ENCODE measurements at regions not wholly inside any gene's neighbourhood (a gene's known extent, or its start where the extent isn't known, plus 50 kb on each side); places are given as distances from the start of the nearest gene placed in this dataset.
"Not testable (repeated sequence)": the region's sequence is repeated elsewhere in the genome, so short reads cannot be mapped to it uniquely, and the experiment has no call there.

DNA sequence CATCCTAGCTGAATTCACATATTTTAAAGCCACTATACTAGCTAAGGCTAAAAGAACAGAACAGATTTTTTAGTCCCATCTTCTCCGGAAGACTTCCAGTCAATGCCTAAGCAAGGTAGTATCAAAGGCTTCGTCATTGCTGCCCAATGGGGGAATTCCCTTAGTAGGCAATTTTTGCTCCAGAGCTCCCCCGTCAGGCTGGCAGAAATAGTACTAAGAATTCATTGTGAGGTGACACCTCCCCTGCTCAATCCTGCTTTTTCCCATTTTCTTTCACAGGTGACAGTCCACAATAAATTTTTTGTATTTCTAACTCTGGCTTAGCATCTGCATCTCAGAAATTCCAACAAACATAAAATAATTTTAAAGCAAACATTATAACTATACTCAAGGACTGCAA is 52.8 kb upstream of the SRSF6 start:
- peak; percentile 46 for DNase-seq (ENCODE audit: low read depth)

- not testable (repeated sequence) for DNase-seq (ENCODE audit: low read depth)
Measured at GRCh38 chr20:43400882-43401281, 56.8 kb upstream of the SRSF6 start.

DNA sequence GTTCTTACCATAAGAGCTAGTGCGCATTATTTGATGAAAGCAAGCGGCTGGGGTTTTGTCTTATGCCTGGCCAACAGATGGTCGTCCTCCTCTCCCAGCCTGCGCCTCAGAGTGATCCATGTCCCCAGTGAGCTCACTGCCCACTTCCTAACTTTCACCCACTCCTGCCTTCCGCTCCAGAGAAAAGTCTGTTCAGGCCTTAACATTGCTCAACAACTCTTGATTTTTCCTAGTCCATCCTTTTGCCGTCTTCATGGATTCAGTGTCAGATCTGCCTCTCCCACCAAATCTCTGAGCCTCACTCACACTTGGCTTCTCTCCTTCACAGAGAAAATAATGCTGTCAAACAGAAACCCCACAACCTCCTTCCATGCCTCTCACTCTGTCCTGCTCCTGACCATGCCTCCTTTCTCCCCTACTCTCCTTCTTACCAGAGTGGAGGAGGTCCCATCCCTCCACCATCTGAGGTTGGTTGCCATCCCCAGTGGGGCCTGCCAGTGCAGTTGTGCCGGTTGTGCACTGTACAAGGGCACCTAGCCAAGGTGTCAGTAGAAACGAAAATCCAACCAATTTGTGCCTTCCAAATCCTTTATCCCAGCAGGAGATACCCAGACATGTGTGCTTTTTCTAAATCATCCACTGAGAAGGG is 58.9 kb upstream of the SRSF6 start:
- DNase-seq (ENCODE audit: low read depth), result no peak

DNA sequence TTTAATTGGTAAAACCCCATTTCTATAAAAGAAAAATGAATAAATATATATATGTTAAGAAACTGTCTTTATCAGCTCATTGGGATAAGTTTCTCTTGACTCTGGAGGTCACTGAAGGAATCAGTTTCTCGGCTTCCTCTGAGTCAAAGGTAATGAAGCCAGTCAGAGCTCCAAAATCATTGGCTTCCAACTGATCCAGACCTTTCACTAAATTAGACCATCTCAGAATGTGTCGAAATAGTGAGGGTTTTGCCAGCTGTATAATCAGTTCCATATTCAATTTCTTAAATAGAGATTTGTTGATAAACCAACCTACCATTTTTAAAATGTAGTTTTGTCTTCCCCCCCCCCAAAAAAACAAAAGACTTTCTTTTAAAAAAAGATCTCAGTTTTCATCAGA is 60.5 kb upstream of the SRSF6 start:
- DNase-seq (ENCODE audit: low read depth), result no peak

GRCh38 chr20:43393052-43393451 is 64.6 kb upstream of the SRSF6 start:
- no peak for DNase-seq (ENCODE audit: low read depth)

DNA sequence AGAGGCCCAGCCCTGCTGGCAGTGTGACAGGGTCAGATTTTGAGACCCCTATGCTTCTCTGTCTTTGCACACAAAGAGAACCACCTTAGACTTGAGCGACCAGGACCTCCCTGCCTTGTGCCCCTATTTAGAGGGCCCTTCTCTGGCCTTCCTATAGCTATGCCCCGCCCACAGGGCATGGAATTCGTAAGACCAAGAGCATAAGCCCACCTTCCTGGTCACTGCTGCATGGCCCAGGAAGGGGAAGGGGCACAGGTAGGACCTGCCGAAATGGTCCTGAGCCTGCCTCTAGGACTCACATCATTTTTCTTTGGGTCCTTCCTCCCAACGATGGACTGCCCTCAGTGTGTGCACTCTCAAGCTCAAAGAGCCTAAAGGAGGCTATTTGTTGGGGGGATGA is 65.1 kb upstream of the SRSF6 start:
- DNase-seq (ENCODE audit: low read depth), result no peak

- no peak for DNase-seq (ENCODE audit: low read depth)
Measured at GRCh38 chr20:43389839-43390626, 67.7 kb upstream of the SRSF6 start.

DNA sequence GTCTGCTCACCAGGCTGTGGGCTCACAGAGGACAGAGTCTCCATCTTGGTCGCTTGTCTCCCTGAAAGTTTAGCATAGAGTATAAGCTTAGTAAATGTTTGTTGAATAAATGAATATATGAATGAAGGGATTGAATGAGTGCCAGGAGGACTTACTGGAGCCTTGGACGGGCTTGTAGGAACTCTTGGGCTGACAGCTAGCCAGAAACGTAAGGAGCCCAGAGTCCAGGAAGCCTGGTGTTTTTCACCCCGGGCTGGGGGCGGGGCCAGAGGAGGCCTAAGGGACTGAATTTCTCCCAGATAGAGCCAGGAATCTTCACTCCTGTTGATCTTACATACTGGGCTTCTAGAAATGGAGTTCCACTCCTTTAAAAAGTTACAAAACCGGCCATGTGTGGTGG is 68.5 kb upstream of the SRSF6 start:
- DNase-seq (ENCODE audit: low read depth), result no peak

DNA sequence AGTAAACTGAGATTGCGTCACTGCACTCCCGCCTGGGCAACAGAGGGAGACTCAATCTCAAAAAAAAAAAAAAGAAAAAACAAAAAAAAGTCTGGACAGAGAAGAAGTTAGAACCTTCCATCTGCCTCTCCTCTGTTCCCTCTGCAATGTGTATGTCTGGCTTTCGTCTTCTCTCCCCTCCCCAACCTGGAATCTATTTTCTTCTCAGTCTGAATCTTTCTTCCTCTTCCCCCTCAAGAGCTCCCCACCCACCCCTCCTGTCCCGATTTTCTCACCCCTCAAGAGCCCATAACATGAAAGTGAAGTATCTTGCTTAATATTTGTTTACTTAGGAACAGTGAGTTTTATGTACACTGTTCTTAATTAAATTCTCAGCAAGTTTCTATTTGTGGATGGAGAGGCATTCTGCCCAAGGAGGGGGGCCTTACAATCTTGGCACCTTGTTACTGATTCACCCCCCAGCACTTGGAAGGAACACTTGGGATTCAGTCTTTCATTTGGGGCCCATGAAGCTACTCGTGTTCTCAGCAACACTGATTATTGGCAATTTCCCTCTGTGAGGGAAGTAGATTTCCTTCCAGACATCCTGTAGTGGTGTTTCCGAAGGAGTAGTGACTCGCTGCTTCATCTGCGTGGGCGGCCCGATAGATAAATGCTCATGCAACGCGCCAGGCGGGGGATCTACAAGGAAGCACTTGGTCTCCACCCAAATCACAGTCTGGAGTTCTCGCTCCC is 69.3 kb upstream of the SRSF6 start:
- peak; percentile 37 for DNase-seq (ENCODE audit: low read depth)

GRCh38 chr20:43387737-43388136 is 70.0 kb upstream of the SRSF6 start:
- no peak for DNase-seq (ENCODE audit: low read depth)

DNA sequence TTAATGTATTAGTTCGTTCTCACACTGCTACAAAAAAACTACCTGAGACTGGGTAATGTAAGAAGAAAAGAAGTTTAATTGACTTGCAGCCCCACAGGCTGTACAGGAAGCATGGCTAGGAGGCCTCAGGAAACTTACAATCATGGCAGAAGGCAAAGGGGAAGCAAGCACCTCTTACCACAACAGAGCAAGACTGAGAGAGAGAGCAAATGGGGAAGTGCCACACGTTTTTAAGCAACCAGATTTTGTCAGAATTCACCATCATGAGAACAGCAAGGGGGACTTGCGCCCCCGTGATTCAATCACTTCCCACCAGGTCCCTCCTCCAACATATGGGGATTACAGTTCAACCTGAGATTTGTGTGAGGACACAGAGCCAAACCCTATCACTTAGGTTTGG is 70.8 kb upstream of the SRSF6 start:
- no peak for DNase-seq (ENCODE audit: low read depth)

- DNase-seq (ENCODE audit: low read depth), result no peak
Measured at GRCh38 chr20:43385914-43386313, 71.8 kb upstream of the SRSF6 start.

GRCh38 chr20:43384101-43384940 is 73.4 kb upstream of the SRSF6 start:
- DNase-seq (ENCODE audit: low read depth), result no peak

DNA sequence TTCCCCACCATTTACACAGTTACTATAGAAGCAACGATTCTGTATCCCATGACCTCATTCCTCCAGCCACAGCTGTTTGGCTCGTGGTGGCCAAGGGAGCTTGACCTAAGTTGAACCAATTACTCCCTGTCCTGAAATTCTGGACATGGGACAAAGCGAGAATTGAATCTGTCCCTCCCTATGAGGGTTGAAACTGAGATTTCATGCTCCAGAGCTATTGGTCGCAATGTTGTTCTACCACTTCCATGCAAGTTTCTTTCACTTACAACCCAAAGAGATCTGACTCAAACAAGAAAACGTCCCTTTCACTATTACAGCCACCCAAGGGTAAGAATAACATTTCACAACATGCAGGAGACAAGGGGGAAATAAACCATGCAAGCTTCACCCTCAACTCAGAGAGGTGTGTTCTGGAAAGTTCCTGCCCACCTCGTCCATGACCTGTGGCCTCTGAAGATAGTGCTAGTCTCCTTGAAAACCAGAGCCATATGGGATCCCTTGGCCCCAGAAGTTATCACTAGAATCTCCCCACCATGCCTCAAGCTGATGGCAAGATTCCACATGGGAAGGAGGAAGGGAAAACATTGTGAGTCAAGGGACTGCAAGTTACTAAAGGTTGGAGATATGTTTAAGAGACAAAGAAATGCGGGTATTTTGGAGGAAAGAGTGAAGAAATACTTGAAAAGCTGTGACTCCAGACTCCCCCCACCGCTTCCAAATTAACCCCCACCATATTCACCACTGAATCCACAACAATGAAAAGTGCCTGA is 74.5 kb upstream of the SRSF6 start:
- DNase-seq (ENCODE audit: low read depth), result peak; percentile 67

DNA sequence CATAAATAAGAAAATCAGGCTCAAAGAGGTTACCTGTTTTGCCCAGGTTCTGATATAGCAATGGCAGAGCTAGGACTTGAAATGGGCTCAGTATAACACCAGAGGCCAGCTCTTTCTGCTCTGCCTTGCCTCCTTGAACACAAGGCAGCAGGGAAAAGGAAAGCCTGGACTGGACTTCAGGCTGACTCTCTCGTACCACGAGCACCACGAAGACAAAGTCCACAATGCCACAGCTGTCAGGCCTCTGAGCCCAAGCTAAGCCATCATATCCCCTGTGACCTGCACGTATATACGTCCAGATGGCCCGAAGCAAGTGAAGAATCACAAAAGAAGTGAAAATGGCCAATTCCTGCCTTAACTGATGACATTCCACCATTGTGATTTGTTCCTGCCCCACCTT is 75.6 kb upstream of the SRSF6 start:
- not testable (repeated sequence) for DNase-seq (ENCODE audit: low read depth)

GRCh38 chr20:43381533-43381932 is 76.2 kb upstream of the SRSF6 start:
- not testable (repeated sequence) for DNase-seq (ENCODE audit: low read depth)

DNA sequence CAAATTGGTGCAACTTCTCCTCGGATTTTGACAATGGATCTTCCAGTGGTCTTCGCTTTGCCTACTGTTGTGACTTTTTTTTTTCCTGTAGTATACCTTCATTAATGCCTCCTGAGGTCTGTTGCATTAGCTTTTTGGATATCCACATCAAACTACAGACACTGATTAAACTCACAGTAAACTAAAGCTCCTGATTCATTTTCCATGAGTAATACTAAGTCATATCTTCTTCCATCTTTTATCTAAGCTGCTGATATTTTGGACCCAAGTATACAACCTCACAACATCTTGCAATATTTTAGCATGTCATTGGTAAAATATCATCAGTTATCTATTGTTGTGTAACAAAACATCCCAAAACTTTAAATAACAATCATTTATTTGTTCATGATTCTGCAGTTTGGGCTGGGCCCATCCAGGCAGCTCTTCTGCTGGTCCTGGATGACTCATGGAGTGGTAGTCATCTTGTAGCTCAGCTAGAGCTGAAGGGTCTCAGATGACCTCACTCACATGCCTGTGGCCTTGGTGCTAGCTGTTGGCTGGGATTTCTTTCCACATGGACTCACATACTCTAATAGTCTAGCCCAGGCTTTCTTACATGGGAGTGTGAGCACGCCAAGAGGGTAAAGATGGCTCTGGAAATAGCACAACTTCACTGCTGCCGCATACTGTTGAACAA is 78.3 kb upstream of the SRSF6 start:
- DNase-seq (ENCODE audit: low read depth), result peak; percentile 91

- DNase-seq (ENCODE audit: low read depth), result no peak
Measured at GRCh38 chr20:43376831-43377230, 80.9 kb upstream of the SRSF6 start.

GRCh38 chr20:43375591-43375990 is 82.1 kb upstream of the SRSF6 start:
- no peak for DNase-seq (ENCODE audit: low read depth)

DNA sequence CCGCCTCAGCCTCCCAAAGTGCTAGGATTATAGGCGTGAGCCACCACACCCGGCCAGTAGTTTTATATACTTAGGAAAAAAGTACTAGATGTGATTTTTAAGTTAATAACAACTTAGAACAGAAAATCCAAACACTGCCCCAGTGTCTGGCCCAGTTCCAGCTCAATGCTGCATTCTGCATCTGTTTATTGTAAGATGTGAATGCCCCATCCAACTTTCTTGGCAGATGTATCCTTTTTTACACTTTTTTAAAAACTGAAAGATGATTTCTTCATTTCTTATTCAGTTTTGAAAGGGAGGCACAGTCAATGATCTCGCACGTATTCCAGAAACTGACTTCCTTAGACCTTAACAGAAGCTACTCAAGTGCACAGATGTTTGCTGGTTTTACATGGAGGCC is 85.6 kb upstream of the SRSF6 start:
- no peak for DNase-seq (ENCODE audit: low read depth)

DNA sequence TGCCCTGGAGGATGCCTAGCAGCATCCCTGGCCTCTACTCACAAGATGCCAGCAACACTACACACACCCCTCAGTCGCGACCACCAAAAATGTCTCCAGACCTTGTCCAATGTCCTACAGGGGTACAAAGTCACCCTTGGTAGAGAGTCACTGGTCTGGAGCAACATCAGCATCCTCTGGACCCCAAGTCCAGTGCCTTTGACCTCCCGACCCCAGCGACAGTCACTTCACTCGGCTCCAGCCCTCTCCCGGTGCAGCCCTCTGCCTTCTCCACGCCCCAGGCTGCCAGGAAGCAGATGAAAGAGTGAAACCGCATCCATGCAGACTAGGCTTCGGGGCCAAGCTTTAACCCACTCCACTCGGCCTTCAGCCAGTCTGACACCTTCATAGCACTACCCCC is 92.0 kb upstream of the SRSF6 start:
- DNase-seq (ENCODE audit: low read depth), result no peak
